HG02870 (cell line): ENCODE measurements at regions not wholly inside any gene's neighbourhood (a gene's known extent, or its start where the extent isn't known, plus 50 kb on each side); places are given as distances from the start of the nearest gene placed in this dataset.

Experiments
- ATAC-seq: cut with Tn5 transposase; IDR thresholded peaks from one replicate; pipeline ENCODE4 v1.9.1; 2021; ENCODE audit warnings: mild to moderate bottlenecking, moderate library complexity; ENCODE audit not compliant: unreplicated experiment

- no peak for ATAC-seq
Measured at GRCh38 chr3:161987933-161988332, 491.3 kb downstream of the OTOL1 start.

GRCh38 chr3:161989012-161989411, 492.4 kb downstream of the OTOL1 start:
- ATAC-seq = no peak

DNA sequence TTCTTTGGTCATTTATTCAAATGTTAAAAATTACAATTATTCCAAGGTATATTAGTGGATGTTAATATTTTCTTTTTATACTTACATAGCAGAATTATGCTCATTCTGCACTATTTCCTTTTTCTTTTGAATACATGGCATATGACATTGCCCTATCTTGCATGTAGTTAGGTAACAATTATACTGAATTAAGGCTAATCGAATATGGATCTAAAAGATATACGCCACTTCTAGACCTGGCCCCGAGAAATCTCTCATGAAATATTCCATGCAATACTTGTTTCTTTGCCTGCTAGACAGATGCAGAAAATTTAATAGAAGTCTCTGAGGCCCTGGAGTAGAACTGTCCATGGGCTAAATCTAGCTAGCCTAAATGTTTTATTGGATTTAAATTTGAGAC, 493.4 kb downstream of the OTOL1 start:
- no peak for ATAC-seq

GRCh38 chr3:161991901-161992540, 495.4 kb downstream of the OTOL1 start:
- ATAC-seq = no peak

DNA sequence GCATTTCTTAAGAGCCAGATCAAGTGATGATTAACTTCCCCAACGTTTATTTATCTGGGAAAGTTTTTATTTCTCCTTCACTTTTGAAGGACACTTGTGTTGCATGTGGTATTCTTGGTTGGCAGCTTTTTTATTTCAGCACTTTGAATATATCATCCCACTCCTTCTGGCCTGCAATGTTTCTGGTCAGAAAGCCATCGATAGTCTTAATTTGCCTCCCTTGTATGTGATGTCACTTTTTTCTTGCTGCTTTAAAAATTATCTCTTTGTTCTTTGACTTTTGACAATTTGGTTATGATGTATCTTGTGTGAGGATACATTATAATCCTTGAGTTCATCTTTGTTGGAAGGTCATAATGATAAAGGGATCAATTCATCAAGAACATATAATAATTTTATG, 503.2 kb downstream of the OTOL1 start:
- ATAC-seq = no peak

GRCh38 chr3:162007722-162008121, 511.1 kb downstream of the OTOL1 start:
- ATAC-seq = no peak

DNA sequence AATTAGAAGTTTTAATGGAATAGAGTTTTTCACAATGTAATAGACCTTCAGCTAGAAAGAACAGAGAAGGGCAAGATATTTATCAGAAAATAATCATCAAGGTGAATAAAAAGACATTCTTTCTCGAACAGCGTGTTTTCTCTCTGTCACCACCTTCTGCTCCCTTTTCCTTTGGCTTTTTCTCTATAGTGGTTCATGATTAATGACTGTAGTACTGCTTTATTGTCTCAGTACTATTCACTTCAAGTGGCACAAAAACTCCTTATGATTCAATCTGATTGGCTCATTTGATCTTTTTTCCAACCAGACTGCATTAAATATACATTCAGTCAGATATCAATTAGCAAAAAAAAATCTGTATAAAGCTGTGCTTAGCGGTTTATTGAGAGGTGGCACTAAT, 516.0 kb downstream of the OTOL1 start:
- no peak for ATAC-seq

- no peak for ATAC-seq
Measured at GRCh38 chr3:162014284-162014683, 517.7 kb downstream of the OTOL1 start.

DNA sequence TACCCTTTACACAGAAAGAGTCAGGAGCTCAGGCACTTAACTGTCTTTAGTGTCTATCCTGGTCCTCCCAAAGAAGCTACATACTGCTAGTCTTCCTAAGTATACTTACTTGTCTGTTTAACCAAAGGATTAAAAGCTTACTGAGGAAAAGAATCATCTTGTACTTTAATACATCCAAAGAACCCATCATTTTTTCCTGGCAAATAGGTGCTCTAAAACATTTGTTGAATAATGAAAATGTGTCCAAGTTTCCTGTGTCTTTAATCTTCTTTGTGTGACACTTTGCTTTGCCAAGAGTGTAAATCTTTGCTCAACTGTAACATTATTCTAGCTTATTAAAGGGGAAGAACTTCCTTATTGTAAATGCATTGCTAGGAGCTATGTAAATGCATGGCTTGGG, 519.2 kb downstream of the OTOL1 start:
- ATAC-seq = no peak

GRCh38 chr3:162019817-162020216, 523.2 kb downstream of the OTOL1 start:
- no peak for ATAC-seq

DNA sequence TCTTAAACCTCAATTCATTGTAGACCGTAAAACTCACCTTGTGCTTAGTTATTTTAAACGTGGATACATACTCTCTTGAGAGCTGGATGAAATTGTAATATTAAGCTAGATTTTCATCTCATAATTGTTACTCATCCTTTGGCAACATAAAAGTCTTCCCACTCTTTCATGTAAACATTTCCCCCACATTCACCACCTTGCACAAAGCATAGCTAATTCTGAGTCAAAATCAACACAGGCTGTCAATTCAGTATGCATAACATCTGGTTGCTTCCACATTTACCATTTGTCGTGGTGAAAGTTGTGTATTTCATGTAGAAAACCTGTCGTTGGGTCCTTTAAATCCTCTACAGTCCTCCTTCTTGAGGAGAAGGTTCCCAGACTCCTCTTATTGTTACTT, 524.6 kb downstream of the OTOL1 start:
- ATAC-seq = no peak

DNA sequence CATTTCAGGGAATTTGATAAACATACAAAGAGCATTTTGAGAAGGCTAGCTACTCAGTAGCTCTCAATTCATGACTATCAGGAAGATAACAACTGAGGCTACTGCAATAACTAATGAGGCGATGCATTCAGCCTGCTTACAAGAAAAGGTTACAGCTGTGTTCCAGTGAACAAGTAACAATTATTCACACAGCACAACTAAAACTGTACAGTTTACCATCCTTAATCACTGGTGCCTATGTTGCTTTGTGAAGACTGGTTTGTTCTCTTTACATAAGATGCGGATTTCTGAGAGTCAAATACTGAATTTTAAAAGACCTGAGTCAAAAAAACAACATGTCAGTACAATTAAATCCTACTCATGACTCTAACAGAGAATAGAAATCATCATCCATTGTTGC, 526.3 kb downstream of the OTOL1 start:
- no peak for ATAC-seq

- ATAC-seq = no peak
Measured at GRCh38 chr3:162029736-162030135, 533.1 kb downstream of the OTOL1 start.

DNA sequence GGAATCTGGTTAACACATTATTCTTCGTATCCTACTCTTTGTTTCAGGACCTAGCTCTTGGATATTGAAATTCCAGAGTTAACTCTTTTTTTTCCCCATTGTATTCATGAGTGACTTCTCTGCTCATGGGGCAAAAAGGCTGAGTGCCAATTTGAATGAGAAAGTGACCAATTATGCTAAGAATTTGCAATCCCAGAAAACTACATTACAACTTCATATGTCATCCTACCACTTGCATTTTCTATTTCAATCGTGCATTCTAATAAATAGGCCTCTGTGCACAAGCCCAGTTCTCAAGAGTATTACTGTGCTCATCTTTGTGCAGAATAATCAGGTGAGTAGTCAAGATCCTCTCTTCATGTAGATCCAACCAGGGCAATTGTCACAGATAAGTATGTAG, 537.8 kb downstream of the OTOL1 start:
- no peak for ATAC-seq

GRCh38 chr3:162041622-162042021, 545.0 kb downstream of the OTOL1 start:
- ATAC-seq = no peak

DNA sequence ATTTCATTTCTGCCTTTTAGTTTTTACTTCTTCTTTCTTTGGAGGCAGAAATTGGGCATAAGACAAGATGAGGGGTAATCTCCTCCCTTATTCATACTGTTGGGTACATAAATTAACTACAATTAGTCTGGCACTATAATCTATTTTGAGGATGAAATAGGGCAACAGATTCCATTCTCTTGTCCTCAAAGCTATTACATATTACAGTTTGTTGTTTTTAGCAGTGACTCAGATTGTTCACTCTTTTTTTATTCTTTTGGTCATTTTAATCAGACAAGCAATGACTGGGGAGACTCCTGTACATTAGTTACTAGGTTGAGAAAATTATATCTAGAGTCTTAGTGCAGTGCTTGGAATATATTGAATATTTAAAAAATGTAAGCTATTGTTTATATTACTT, 556.0 kb downstream of the OTOL1 start:
- no peak for ATAC-seq

DNA sequence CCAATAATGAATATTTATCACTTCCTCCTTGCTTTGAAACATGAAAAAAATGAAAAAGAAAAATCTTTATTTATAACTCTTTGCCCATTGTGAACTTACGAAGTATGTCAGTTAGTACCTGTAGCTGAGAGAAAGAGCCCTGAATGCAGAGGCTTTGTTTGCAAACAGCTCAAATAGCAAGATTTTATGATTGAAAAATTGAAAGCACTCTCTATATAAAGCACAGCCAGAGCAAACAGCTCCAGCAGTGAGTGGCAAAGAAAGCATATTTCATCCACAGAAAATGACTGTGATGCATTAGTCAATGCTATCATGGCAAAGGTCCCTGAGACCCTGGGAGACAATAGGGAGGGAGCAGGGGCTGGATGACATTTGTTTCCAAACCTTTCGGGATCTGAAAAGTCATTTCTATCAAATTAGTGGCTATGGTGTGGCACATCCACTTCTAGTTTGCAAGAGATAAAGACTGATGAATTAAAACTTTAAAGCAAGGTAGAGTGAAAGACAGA, 576.1 kb downstream of the OTOL1 start:
- ATAC-seq = no peak

DNA sequence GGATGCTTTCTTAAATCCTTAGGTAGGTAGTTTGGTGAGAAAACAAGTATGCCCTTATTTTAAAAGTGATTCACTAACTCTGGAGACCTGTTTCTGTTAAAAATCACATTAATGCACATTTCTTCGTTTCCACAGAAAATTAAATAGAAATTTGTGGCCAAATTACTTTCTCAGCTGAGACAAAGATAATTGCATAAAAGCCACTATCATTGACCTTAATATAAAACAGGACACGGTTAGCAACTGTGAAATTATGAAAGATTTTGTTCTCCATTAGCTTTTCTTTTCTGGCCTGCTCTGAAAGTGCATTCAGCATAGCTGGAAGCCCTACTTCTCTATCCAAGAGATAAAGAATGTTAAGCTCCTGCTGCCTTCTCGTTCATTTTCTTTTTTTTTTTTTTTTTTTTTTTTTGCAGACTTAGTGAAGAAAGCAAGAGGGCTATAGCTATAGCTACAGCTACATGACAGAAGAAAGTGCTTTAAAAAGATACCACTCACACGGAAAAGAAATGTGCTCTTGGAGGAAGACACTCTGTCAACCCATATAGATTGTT, 576.9 kb downstream of the OTOL1 start:
- no peak for ATAC-seq

- ATAC-seq = no peak
Measured at GRCh38 chr3:162077108-162077507, 580.5 kb downstream of the OTOL1 start.

DNA sequence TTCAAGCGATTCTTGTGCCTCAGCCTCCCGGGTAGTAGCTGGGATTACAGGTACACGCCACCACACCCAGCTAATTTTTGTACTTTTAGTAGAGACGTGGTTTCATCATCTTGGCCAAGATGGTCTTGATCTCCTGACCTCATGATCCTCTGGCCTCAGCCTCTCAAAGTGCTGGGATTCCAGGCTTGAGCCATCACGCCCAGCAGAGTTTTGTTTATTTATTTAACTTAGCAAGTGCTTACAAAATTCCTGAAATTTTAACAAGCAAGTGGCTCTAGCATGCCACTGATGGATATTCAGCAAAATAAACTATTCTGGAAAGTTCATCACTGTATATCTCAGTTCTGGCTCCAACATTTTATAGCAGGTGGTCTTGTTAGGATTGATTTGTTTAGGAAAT, 585.9 kb downstream of the OTOL1 start:
- ATAC-seq = no peak

DNA sequence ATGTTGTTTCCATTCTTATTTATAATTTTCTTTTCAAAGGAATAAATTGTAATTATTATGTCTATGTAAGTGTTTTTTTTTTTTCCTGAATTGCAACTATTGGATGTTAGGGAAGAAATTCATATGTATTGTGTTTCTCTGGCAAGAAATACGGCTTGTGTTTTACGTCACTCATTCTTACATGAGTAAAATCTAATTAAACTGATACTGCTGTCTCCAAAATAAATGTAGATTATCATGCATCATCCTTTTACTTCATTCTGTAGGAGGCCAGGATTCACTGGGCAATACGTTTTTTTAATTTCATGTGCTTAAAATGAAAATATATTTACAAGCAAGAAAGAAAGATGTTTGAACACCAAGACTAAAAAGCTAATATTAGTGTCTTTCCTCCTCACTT, 590.8 kb downstream of the OTOL1 start:
- ATAC-seq = no peak

- no peak for ATAC-seq
Measured at GRCh38 chr3:162092751-162093150, 596.1 kb downstream of the OTOL1 start.

DNA sequence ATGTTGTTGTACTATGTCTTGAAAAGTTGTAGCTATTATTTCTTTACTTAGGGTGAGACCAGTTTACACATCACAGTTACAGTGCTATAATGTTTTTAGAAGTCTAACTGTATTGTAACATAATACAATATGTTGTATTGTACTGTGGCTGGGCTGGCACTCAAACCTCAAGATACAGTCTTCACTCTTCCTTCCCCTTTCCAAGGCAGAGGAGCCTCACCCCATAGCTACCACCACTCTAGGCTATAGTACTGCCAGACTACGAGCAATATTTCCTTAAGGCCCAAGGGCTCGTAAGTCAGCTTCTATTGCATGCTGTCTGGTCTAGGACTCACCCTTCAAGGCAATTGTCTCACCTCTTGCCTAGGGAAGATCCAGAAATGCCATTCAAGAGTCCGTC, 597.7 kb downstream of the OTOL1 start:
- no peak for ATAC-seq
